Karpas-422 (cell line): ENCODE measurements at regions not wholly inside any gene's neighbourhood (a gene's known extent, or its start where the extent isn't known, plus 50 kb on each side); places are given as distances from the start of the nearest gene placed in this dataset.

ENCODE experiments used
- DNase-seq: peaks from one replicate; pipeline ENCODE4 v3.0.0-alpha.2; 2015
- H2AFZ ChIP-seq: fragments of 200-600 bp; sonication (generic); 2 replicates; pipeline ENCODE4 v1.6.1; 2014; ENCODE audit warnings: antibody characterized with exemption, low read length, mixed read lengths
- H3K27ac ChIP-seq: fragments of 200-600 bp; sonication (generic); 2 replicates; pipeline ENCODE4 v1.5.1; 2014; ENCODE audit warnings: mild to moderate bottlenecking, low read length, moderate library complexity
- H3K27me3 ChIP-seq: fragments of 200-600 bp; sonication (generic); 2 replicates; pipeline ENCODE4 v1.6.1; 2014; ENCODE audit warnings: low read length, mixed read lengths
- H3K36me3 ChIP-seq: fragments of 200-600 bp; sonication (generic); 2 replicates; pipeline ENCODE4 v1.6.1; 2014; ENCODE audit warnings: low read length, mixed read lengths; ENCODE audit not compliant: insufficient read depth
- H3K4me1 ChIP-seq: fragments of 200-600 bp; sonication (generic); 2 replicates; pipeline ENCODE4 v1.6.1; 2014; ENCODE audit warnings: mild to moderate bottlenecking, low read length, mixed read lengths
- H3K4me2 ChIP-seq: fragments of 200-600 bp; sonication (generic); 2 replicates; pipeline ENCODE4 v1.6.1; 2014; ENCODE audit warnings: low read length, low read depth, mild to moderate bottlenecking; ENCODE audit not compliant: poor library complexity, severe bottlenecking
- H3K4me3 ChIP-seq: fragments of 200-600 bp; sonication (generic); 2 replicates; pipeline ENCODE4 v1.5.1; 2014; ENCODE audit warnings: mild to moderate bottlenecking, antibody characterized with exemption, low read length, mixed read lengths
- H3K79me2 ChIP-seq: fragments of 200-600 bp; sonication (generic); 2 replicates; pipeline ENCODE4 v1.6.1; 2014; ENCODE audit warnings: mild to moderate bottlenecking, low read length, mixed read lengths
- H3K9ac ChIP-seq: fragments of 200-600 bp; sonication (generic); 2 replicates; pipeline ENCODE4 v1.6.0; 2014; ENCODE audit warnings: low read length
- H3K9me2 ChIP-seq: fragments of 200-600 bp; sonication (generic), shearing (Covaris generic); replicated peaks from 2 replicates; pipeline ENCODE4 v1.6.0; 2014; ENCODE audit warnings: mild to moderate bottlenecking, low read length, moderate library complexity; ENCODE audit not compliant: insufficient read depth
- H3K9me3 ChIP-seq: fragments of 300-700, 200-600 bp; sonication (generic); 2 replicates; pipeline ENCODE4 v1.6.1; 2014; ENCODE audit warnings: low read length, mixed read lengths
- H4K20me1 ChIP-seq: fragments of 200-600 bp; sonication (generic); 2 replicates; pipeline ENCODE4 v1.6.1; 2014; ENCODE audit warnings: mild to moderate bottlenecking, antibody characterized with exemption, low read length, low read depth; ENCODE audit not compliant: insufficient read depth

- Histone ChIP-seq H3K9ac (no peak overlapping the region), H3K4me2 (no peak overlapping the region), H3K27ac (no peak overlapping the region), H4K20me1 (no peaks in the 10 kb centered on the region), H3K27me3 (no peaks in the 10 kb centered on the region), H3K79me2 (no peaks in the 10 kb centered on the region), H3K9me3 (no peaks in the 10 kb centered on the region), H3K4me3 (no peak overlapping the region), H2AFZ (no peak overlapping the region), H3K36me3 (no peaks in the 10 kb centered on the region), H3K4me1 (no peaks in the 10 kb centered on the region), H3K9me2 (no peaks in the 10 kb centered on the region)
- no peak for DNase-seq
Observed at GRCh38 chr2:221915926-221916325, 343.8 kb upstream of the EPHA4 start.

GRCh38 chr2:221914334-221914880, 342.3 kb upstream of the EPHA4 start:
- Histone ChIP-seq H3K4me2 (no peak overlapping the region), H3K27ac (no peak overlapping the region), H3K36me3 (no peaks in the 10 kb centered on the region), H3K27me3 (no peaks in the 10 kb centered on the region), H3K9me3 (no peaks in the 10 kb centered on the region), H3K9ac (no peak overlapping the region), H3K4me3 (no peak overlapping the region), H2AFZ (no peak overlapping the region), H3K4me1 (no peaks in the 10 kb centered on the region), H3K79me2 (no peaks in the 10 kb centered on the region), H4K20me1 (no peaks in the 10 kb centered on the region), H3K9me2 (no peaks in the 10 kb centered on the region)
- no peak for DNase-seq

GRCh38 chr2:221911890-221912289, 339.8 kb upstream of the EPHA4 start:
- Histone ChIP-seq H3K79me2 (no peaks in the 10 kb centered on the region), H4K20me1 (no peaks in the 10 kb centered on the region), H2AFZ (no peak overlapping the region), H3K4me2 (no peak overlapping the region), H3K9me3 (no peaks in the 10 kb centered on the region), H3K27me3 (no peaks in the 10 kb centered on the region), H3K36me3 (no peaks in the 10 kb centered on the region), H3K4me3 (no peak overlapping the region), H3K9ac (no peak overlapping the region), H3K27ac (no peak overlapping the region), H3K9me2 (no peaks in the 10 kb centered on the region; the same call in 1 of the 2 replicates), H3K4me1 (no peaks in the 10 kb centered on the region)
- DNase-seq = no peak

- Histone ChIP-seq H3K9ac (no peak overlapping the region), H3K4me3 (no peak overlapping the region), H2AFZ (no peak overlapping the region), H3K4me1 (no peaks in the 10 kb centered on the region), H3K27ac (no peak overlapping the region), H3K9me2 (no peaks in the 10 kb centered on the region; the same call in 1 of the 2 replicates), H3K79me2 (no peaks in the 10 kb centered on the region), H3K4me2 (no peak overlapping the region), H3K27me3 (no peaks in the 10 kb centered on the region), H4K20me1 (no peaks in the 10 kb centered on the region), H3K36me3 (no peaks in the 10 kb centered on the region), H3K9me3 (no peaks in the 10 kb centered on the region)
- no peak for DNase-seq
Observed at GRCh38 chr2:221911321-221911720, 339.2 kb upstream of the EPHA4 start.

GRCh38 chr2:221908518-221908917, 336.4 kb upstream of the EPHA4 start:
- Histone ChIP-seq H3K27me3 (no peaks in the 10 kb centered on the region), H4K20me1 (no peaks in the 10 kb centered on the region), H3K9ac (no peak overlapping the region), H3K4me3 (no peak overlapping the region), H2AFZ (no peak overlapping the region), H3K9me3 (no peaks in the 10 kb centered on the region), H3K27ac (no peak overlapping the region), H3K4me1 (no peaks in the 10 kb centered on the region), H3K4me2 (no peak overlapping the region), H3K9me2 (no peaks in the 10 kb centered on the region; the same call in 1 of the 2 replicates), H3K79me2 (no peaks in the 10 kb centered on the region), H3K36me3 (no peaks in the 10 kb centered on the region)
- no peak for DNase-seq

GRCh38 chr2:221897718-221898117, 325.6 kb upstream of the EPHA4 start:
- no peaks in the 10 kb centered on the region for H4K20me1 ChIP-seq
- H2AFZ ChIP-seq = no peak overlapping the region
- H3K9me2 ChIP-seq = no peaks in the 10 kb centered on the region
- H3K9ac ChIP-seq = no peak overlapping the region
- no peaks in the 10 kb centered on the region for H3K36me3 ChIP-seq
- H3K9me3 ChIP-seq = no peaks in the 10 kb centered on the region
- H3K27ac ChIP-seq = no peak overlapping the region
- H3K79me2 ChIP-seq = no peaks in the 10 kb centered on the region
- DNase-seq = no peak
- H3K4me3 ChIP-seq = no peak overlapping the region
- H3K4me2 ChIP-seq = no peak overlapping the region
- H3K4me1 ChIP-seq = no peaks in the 10 kb centered on the region
- no peaks in the 10 kb centered on the region for H3K27me3 ChIP-seq

- Histone ChIP-seq H3K4me3 (no peak overlapping the region), H3K4me1 (no peaks in the 10 kb centered on the region), H3K27me3 (no peaks in the 10 kb centered on the region), H2AFZ (no peak overlapping the region), H3K27ac (no peak overlapping the region), H3K9ac (no peak overlapping the region), H3K79me2 (no peaks in the 10 kb centered on the region), H3K9me3 (no peaks in the 10 kb centered on the region), H4K20me1 (no peaks in the 10 kb centered on the region), H3K36me3 (no peaks in the 10 kb centered on the region), H3K4me2 (no peak overlapping the region), H3K9me2 (no peaks in the 10 kb centered on the region)
- DNase-seq = no peak
Observed at GRCh38 chr2:221896505-221897151, 324.5 kb upstream of the EPHA4 start.

- no peak for DNase-seq
- Histone ChIP-seq H2AFZ (no peak overlapping the region), H4K20me1 (no peaks in the 10 kb centered on the region), H3K79me2 (no peaks in the 10 kb centered on the region), H3K4me3 (no peak overlapping the region), H3K9me3 (no peaks in the 10 kb centered on the region), H3K27ac (no peak overlapping the region), H3K36me3 (no peaks in the 10 kb centered on the region), H3K4me2 (no peak overlapping the region), H3K27me3 (no peaks in the 10 kb centered on the region), H3K4me1 (no peaks in the 10 kb centered on the region), H3K9me2 (no peaks in the 10 kb centered on the region), H3K9ac (no peak overlapping the region)
Observed at GRCh38 chr2:221895366-221896121, 323.4 kb upstream of the EPHA4 start.
